ENCODE measurements at regions not wholly inside any gene's neighbourhood (a gene's known extent, or its start where the extent isn't known, plus 50 kb on each side); places are given as distances from the start of the nearest gene placed in this dataset.

- BruUV-seq (replicated peaks), result no TSS peak
- no peak overlapping the region for H3K27ac ChIP-seq (ENCODE audit: insufficient read depth, low read length)
- no peaks in the 10 kb centered on the region for H3K36me3 ChIP-seq (ENCODE audit: control insufficient read depth, insufficient read depth, low read length)
- no peak overlapping the region for H2AK5ac ChIP-seq (ENCODE audit: low read depth, low read length)
- H3K4me2 ChIP-seq (ENCODE audit: low read depth, low read length), result no peak overlapping the region
- H4K5ac ChIP-seq (ENCODE audit: low read depth, low read length), result no peak overlapping the region
- H3K9me1 ChIP-seq (ENCODE audit: insufficient read depth, low read length), result no peaks in the 10 kb centered on the region
- H3K56ac ChIP-seq (ENCODE audit: extremely low read depth, insufficient read depth, low read length), result no peak overlapping the region
- no peaks in the 10 kb centered on the region for H3K27me3 ChIP-seq (ENCODE audit: control insufficient read depth, insufficient read depth, low read length)
- no peaks in the 10 kb centered on the region for H3K79me1 ChIP-seq (ENCODE audit: low read depth in 1 of 2, low read length in 2 of 2)
- H3K9ac ChIP-seq (ENCODE audit: low read depth, low read length), result no peak overlapping the region
- no peak overlapping the region for H3K18ac ChIP-seq (ENCODE audit: low read depth, low read length)
- H3K23ac ChIP-seq (ENCODE audit: low read depth, low read length), result no peak overlapping the region
- in situ Hi-C loops (cut with MboI; ENCODE audit: low sequenced_read_pairs) (loop anchor here (10.0 kb wide), 1 partner anchor 283 kb away; no protein-coding TSS in a partner anchor), intact Hi-C loops (cut with micrococcal nuclease) (loop anchor here (5.0 kb wide), 1 partner anchor 481 kb away; no protein-coding TSS in a partner anchor), dilution Hi-C loops (cut with HindIII; ENCODE audit: low sequenced_read_pairs, unreplicated experiment) (no loop called here)
- no peak for TF ChIP-seq RAD21 (IDR thresholded peaks at IDR 0.05; ENCODE audit: low read length)
- no peak for TF ChIP-seq ELK1 (IDR thresholded peaks at IDR 0.05; ENCODE audit: borderline replicate concordance, low read depth, low read length)
- TF ChIP-seq POLR2A (IDR thresholded peaks at IDR 0.05; ENCODE audit: low read depth, low read length), result no peak
- TF ChIP-seq CEBPB (IDR thresholded peaks at IDR 0.05; ENCODE audit: low read depth, low read length), result no peak
- no peak for TF ChIP-seq CHD1 (IDR thresholded peaks at IDR 0.05; ENCODE audit: low read depth, low read length)
- TF ChIP-seq CTCF (conservative IDR thresholded peaks at IDR 0.05; ENCODE audit: low read depth, low read length), result no peak
- TF ChIP-seq RFX5 (IDR thresholded peaks at IDR 0.05; ENCODE audit: low read depth, low read length), result no peak
- TF ChIP-seq MAFK (IDR thresholded peaks at IDR 0.05; ENCODE audit: low read depth, low read length), result no peak
- TF ChIP-seq RCOR1 (IDR thresholded peaks at IDR 0.05; ENCODE audit: insufficient replicate concordance, low read length), result no peak
- TF ChIP-seq FOS (IDR thresholded peaks at IDR 0.05; ENCODE audit: low read depth, low read length), result no peak
- no peak for TF ChIP-seq MXI1 (IDR thresholded peaks at IDR 0.05; ENCODE audit: borderline replicate concordance, low read depth, low read length)
- no peak for TF ChIP-seq BHLHE40 (IDR thresholded peaks at IDR 0.05; ENCODE audit: low read depth, low read length)
- no peak for TF ChIP-seq SMC3 (IDR thresholded peaks at IDR 0.05; ENCODE audit: low read depth, low read length)
- no peak for TF ChIP-seq MAZ (IDR thresholded peaks at IDR 0.05; ENCODE audit: borderline replicate concordance, low read depth, low read length)
- no peak for TF ChIP-seq USF2 (IDR thresholded peaks at IDR 0.05; ENCODE audit: low read depth, low read length)
- TF ChIP-seq NFE2L2 (IDR thresholded peaks at IDR 0.05; ENCODE audit: low read depth, low read length), result no peak
- H2BK15ac ChIP-seq (ENCODE audit: low read depth, low read length), result no peak overlapping the region
- WGBS, 2 experiments (ENCODE audit: extremely low coverage in 2 of 2, insufficient read length in 1 of 2), result no CpG with 5 or more reads among the region's 1 CpG
- H3K4ac ChIP-seq (ENCODE audit: low read depth, low read length), result no peak overlapping the region
- ATAC-seq (ENCODE audit: low read depth) (no peak), DNase-seq (no peak)
- no peak overlapping the region for H2BK120ac ChIP-seq (ENCODE audit: low read depth, low read length)
- H4K91ac ChIP-seq (ENCODE audit: insufficient read depth, low read depth, low read length), result no peak overlapping the region
- no peak overlapping the region for H2BK20ac ChIP-seq (ENCODE audit: low read depth, low read length)
- no peak overlapping the region for H2AK9ac ChIP-seq (replicated peaks; ENCODE audit: low read depth, low read length, poor library complexity)
- H4K20me1 ChIP-seq (ENCODE audit: insufficient read depth, low read length), result no peaks in the 10 kb centered on the region
- POLR2A ChIA-PET (ENCODE audit: unreplicated experiment), result no interaction called here
- no peak overlapping the region for H2BK5ac ChIP-seq (ENCODE audit: low read depth, low read length, poor library complexity, severe bottlenecking)
- CTCF ChIA-PET, result interaction anchor here (1.3 to 1.6 kb wide), 2 partner anchors 10 to 12 kb away, joined by 3 to 4 read pairs; no protein-coding TSS in a partner anchor
- no peak overlapping the region for H3K4me3 ChIP-seq (ENCODE audit: insufficient read depth, low read depth, low read length)
- H2AFZ ChIP-seq (replicated peaks; ENCODE audit: low read length, poor library complexity), result no peak overlapping the region
- H3K9me3 ChIP-seq (ENCODE audit: control insufficient read depth, insufficient read depth, low read length), result no peaks in the 10 kb centered on the region
- no peak overlapping the region for H3K14ac ChIP-seq (replicated peaks; ENCODE audit: low read depth, low read length)
- H3K4me1 ChIP-seq (ENCODE audit: control insufficient read depth, insufficient read depth, low read length), result no peaks in the 10 kb centered on the region
- H4K8ac ChIP-seq (ENCODE audit: low read depth in 2 of 2, low read length in 2 of 2), result no peak overlapping the region
Observed at GRCh38 chr9:108281696-108282095, 574.1 kb downstream of the ACTL7B start.
